Breast epithelium (tissue), 4 donors: ENCODE measurements at regions not wholly inside any gene's neighbourhood (a gene's known extent, or its start where the extent isn't known, plus 50 kb on each side); places are given as distances from the start of the nearest gene placed in this dataset.
A peak's percentile ranks its signal among the peaks of the same experiment; 100 is the strongest.

ENCODE experiments used
- DNase-seq, 2 donors: peaks; one replicate each; pipeline ENCODE4 v3.0.0-alpha.2; 2019; ENCODE audit warnings: low spot score in 2 of 2
- H3K27ac ChIP-seq, 2 donors: fragments of 200-600 bp; sonication (generic) in 1 of 2; one replicate each; pipeline ENCODE4 v1.5.1; 2016 to 2019; ENCODE audit warnings: mild to moderate bottlenecking in 1 of 2
- H3K27me3 ChIP-seq, 2 donors: fragments of 200-600 bp; sonication (generic) in 1 of 2; one replicate each; pipeline versions ENCODE4 v1.5.1 to v1.6.0; 2017 to 2019; ENCODE audit warnings: control low read depth in 1 of 2, mild to moderate bottlenecking in 1 of 2
- H3K36me3 ChIP-seq: fragments of 200-600 bp; one replicate; pipeline ENCODE4 v1.5.1; 2019
- H3K4me1 ChIP-seq, 2 donors: fragments of 200-600 bp; sonication (generic); one replicate each; pipeline ENCODE4 v1.5.1; 2016 to 2019; ENCODE audit warnings: control low read depth in 1 of 2
- H3K4me3 ChIP-seq, 3 donors: fragments of 200-600 bp; sonication (generic); 1 replicate in 2 of 3; 2 replicates in 1 of 3; pipeline ENCODE4 v1.5.1; 2016 to 2019; ENCODE audit warnings: mild to moderate bottlenecking in 3 of 3, moderate library complexity in 2 of 3
- H3K9me3 ChIP-seq, 2 donors: fragments of 200-600 bp; sonication (generic) in 1 of 2; one replicate each; pipeline ENCODE4 v1.5.1; 2016 to 2019; ENCODE audit warnings: control low read depth in 1 of 2
- CTCF ChIP-seq, 3 donors: fragments of 450-650 bp; IDR thresholded peaks; one replicate each; pipeline ENCODE4 v1.5.1; 2016 to 2017; ENCODE audit warnings: antibody characterized with exemption in 3 of 3, mild to moderate bottlenecking in 3 of 3, moderate library complexity in 3 of 3
- POLR2A ChIP-seq: fragments of 450-650 bp; IDR thresholded peaks from one replicate; pipeline ENCODE4 v1.6.1; 2016; ENCODE audit warnings: antibody characterized with exemption, mild to moderate bottlenecking, moderate library complexity
- POLR2AphosphoS5 ChIP-seq, 3 donors: sonication (generic); formaldehyde crosslinking; IDR thresholded peaks; one replicate each; pipeline ENCODE4 v1.6.1; 2017; ENCODE audit warnings: antibody characterized with exemption in 3 of 3
- intact Hi-C: fragments of 100-400 bp; cut with DNase I; formaldehyde crosslinking; loops from one replicate; pipeline ENCODE4 v1.15.1; 2023; ENCODE audit warnings: low total_unique reads

- no peak overlapping the region for H3K4me3 ChIP-seq
- no peaks in the 10 kb centered on the region for H3K36me3 ChIP-seq
- no peak for DNase-seq
- no peaks in the 10 kb centered on the region for H3K9me3 ChIP-seq
- TF ChIP-seq CTCF (IDR thresholded peaks at IDR 0.05) (no peak), POLR2A (no peak), POLR2AphosphoS5 (IDR thresholded peaks at IDR 0.05) (no peak)
- H3K27ac ChIP-seq = no peak overlapping the region
- intact Hi-C loops = no loop called here
- H3K27me3 ChIP-seq = no peaks in the 10 kb centered on the region
- H3K4me1 ChIP-seq = no peaks in the 10 kb centered on the region
These were observed 638.1 kb upstream of the POT1 start for GRCh38 chr7:125567686-125568085.

GRCh38 chr7:125563964-125564529 lies 634.4 kb upstream of the POT1 start:
- no peak for TF ChIP-seq POLR2A
- TF ChIP-seq CTCF (IDR thresholded peaks at IDR 0.05) = no peak
- no peak for TF ChIP-seq POLR2AphosphoS5 (IDR thresholded peaks at IDR 0.05)
- H3K27ac ChIP-seq = no peak overlapping the region
- no peaks in the 10 kb centered on the region for H3K27me3 ChIP-seq
- no peaks in the 10 kb centered on the region for H3K4me1 ChIP-seq
- intact Hi-C loops = no loop called here
- no peaks in the 10 kb centered on the region for H3K36me3 ChIP-seq
- no peak for DNase-seq
- H3K4me3 ChIP-seq = no peak overlapping the region
- H3K9me3 ChIP-seq = no peaks in the 10 kb centered on the region

- Histone ChIP-seq H3K36me3 (no peaks in the 10 kb centered on the region), H3K4me1 (no peaks in the 10 kb centered on the region), H3K4me3 (no peak overlapping the region), H3K9me3 (no peaks in the 10 kb centered on the region), H3K27ac (no peak overlapping the region), H3K27me3 (no peaks in the 10 kb centered on the region)
- no peak for DNase-seq
- intact Hi-C loops = no loop called here
- no peak for TF ChIP-seq POLR2AphosphoS5 (IDR thresholded peaks at IDR 0.05)
- no peak for TF ChIP-seq CTCF (IDR thresholded peaks at IDR 0.05)
- no peak for TF ChIP-seq POLR2A
These were observed 633.9 kb upstream of the POT1 start for GRCh38 chr7:125563557-125563956.

- intact Hi-C loops = no loop called here
- no peaks in the 10 kb centered on the region for H3K4me1 ChIP-seq
- no peaks in the 10 kb centered on the region for H3K36me3 ChIP-seq
- TF ChIP-seq CTCF (IDR thresholded peaks at IDR 0.05) = no peak
- TF ChIP-seq POLR2AphosphoS5 (IDR thresholded peaks at IDR 0.05) = no peak
- TF ChIP-seq POLR2A = no peak
- no peak for DNase-seq
- no peaks in the 10 kb centered on the region for H3K9me3 ChIP-seq
- H3K27me3 ChIP-seq = no peaks in the 10 kb centered on the region
- H3K27ac ChIP-seq = no peak overlapping the region
- H3K4me3 ChIP-seq = peak overlapping the region in 1 of 3 donors; percentile 8
These were observed 631.4 kb upstream of the POT1 start for GRCh38 chr7:125561006-125561405.

GRCh38 chr7:125559921-125560320 lies 630.3 kb upstream of the POT1 start:
- H3K9me3 ChIP-seq = no peaks in the 10 kb centered on the region
- H3K27ac ChIP-seq = no peak overlapping the region
- no peaks in the 10 kb centered on the region for H3K36me3 ChIP-seq
- H3K4me3 ChIP-seq = no peak overlapping the region
- intact Hi-C loops = no loop called here
- no peaks in the 10 kb centered on the region for H3K27me3 ChIP-seq
- no peak for DNase-seq
- no peaks in the 10 kb centered on the region for H3K4me1 ChIP-seq
- no peak for TF ChIP-seq CTCF (IDR thresholded peaks at IDR 0.05)
